ENCODE measurements at regions not wholly inside any gene's neighbourhood (a gene's known extent, or its start where the extent isn't known, plus 50 kb on each side); places are given as distances from the start of the nearest gene placed in this dataset.

- H3K9me2 ChIP-seq (replicated peaks; ENCODE audit: insufficient read depth) = no peaks in the 10 kb centered on the region
- no peaks in the 10 kb centered on the region for H3K79me2 ChIP-seq
- no peak for DNase-seq (ENCODE audit: low spot score)
- H3K9me3 ChIP-seq (ENCODE audit: low read depth) = no peaks in the 10 kb centered on the region
- no peaks in the 10 kb centered on the region for H3K27me3 ChIP-seq
- H3K36me3 ChIP-seq (replicated peaks; ENCODE audit: insufficient read depth, low read depth) = no peaks in the 10 kb centered on the region
- H3K27ac ChIP-seq = no peak overlapping the region
- no peak for TF ChIP-seq EZH2phosphoT487 (IDR thresholded peaks at IDR 0.05; ENCODE audit: low read depth, severe bottlenecking, unreplicated experiment)
- no peak for TF ChIP-seq CTCF (IDR thresholded peaks at IDR 0.05; ENCODE audit: poor library complexity)
- no peak for TF ChIP-seq EZH2 (IDR thresholded peaks at IDR 0.05; ENCODE audit: borderline replicate concordance)
- no peaks in the 10 kb centered on the region for H4K20me1 ChIP-seq (ENCODE audit: insufficient read depth, poor library complexity, severe bottlenecking)
- H3K4me2 ChIP-seq = no peak overlapping the region
- H2AFZ ChIP-seq = no peak overlapping the region
- 90% methylated on average over 5 of the region's 5 CpGs for WGBS (ENCODE audit: low lambda C conversion rate, missing lambda C conversion rate)
- no peaks in the 10 kb centered on the region for H3K4me1 ChIP-seq (ENCODE audit: insufficient read depth)
- H3K4me3 ChIP-seq = no peak overlapping the region
Observed at GRCh38 chr3:59386165-59386564, 336.3 kb upstream of the CFAP20DC start.

GRCh38 chr3:59385547-59385946 is 335.7 kb upstream of the CFAP20DC start:
- Histone ChIP-seq H3K4me3 (no peak overlapping the region), H3K4me1 (ENCODE audit: insufficient read depth) (no peaks in the 10 kb centered on the region), H3K4me2 (no peak overlapping the region), H3K79me2 (no peaks in the 10 kb centered on the region), H3K27me3 (no peaks in the 10 kb centered on the region), H4K20me1 (ENCODE audit: insufficient read depth, poor library complexity, severe bottlenecking) (no peaks in the 10 kb centered on the region), H3K9me2 (replicated peaks; ENCODE audit: insufficient read depth) (no peaks in the 10 kb centered on the region), H2AFZ (no peak overlapping the region), H3K27ac (no peak overlapping the region), H3K9me3 (ENCODE audit: low read depth) (no peaks in the 10 kb centered on the region), H3K36me3 (replicated peaks; ENCODE audit: insufficient read depth, low read depth) (no peaks in the 10 kb centered on the region)
- no peak for DNase-seq (ENCODE audit: low spot score)
- no peak for TF ChIP-seq EZH2phosphoT487 (IDR thresholded peaks at IDR 0.05; ENCODE audit: low read depth, severe bottlenecking, unreplicated experiment)
- TF ChIP-seq EZH2 (IDR thresholded peaks at IDR 0.05; ENCODE audit: borderline replicate concordance) = no peak
- no peak for TF ChIP-seq CTCF (IDR thresholded peaks at IDR 0.05; ENCODE audit: poor library complexity)
- WGBS (ENCODE audit: low lambda C conversion rate, missing lambda C conversion rate) = 86% methylated on average over 7 of the region's 7 CpGs

GRCh38 chr3:59381282-59381681 is 331.5 kb upstream of the CFAP20DC start:
- H2AFZ ChIP-seq = no peak overlapping the region
- TF ChIP-seq EZH2 (IDR thresholded peaks at IDR 0.05; ENCODE audit: borderline replicate concordance) (no peak), EZH2phosphoT487 (IDR thresholded peaks at IDR 0.05; ENCODE audit: low read depth, severe bottlenecking, unreplicated experiment) (no peak), CTCF (IDR thresholded peaks at IDR 0.05; ENCODE audit: poor library complexity) (no peak)
- no peaks in the 10 kb centered on the region for H3K79me2 ChIP-seq
- H3K27ac ChIP-seq = no peak overlapping the region
- 90% methylated on average over 2 of the region's 2 CpGs for WGBS (ENCODE audit: low lambda C conversion rate, missing lambda C conversion rate)
- H3K4me1 ChIP-seq (ENCODE audit: insufficient read depth) = no peaks in the 10 kb centered on the region
- no peak overlapping the region for H3K4me3 ChIP-seq
- H3K27me3 ChIP-seq = no peaks in the 10 kb centered on the region
- DNase-seq (ENCODE audit: low spot score) = no peak
- H3K9me3 ChIP-seq (ENCODE audit: low read depth) = no peaks in the 10 kb centered on the region
- H4K20me1 ChIP-seq (ENCODE audit: insufficient read depth, poor library complexity, severe bottlenecking) = no peaks in the 10 kb centered on the region
- no peaks in the 10 kb centered on the region for H3K9me2 ChIP-seq (replicated peaks; ENCODE audit: insufficient read depth)
- H3K4me2 ChIP-seq = no peak overlapping the region
- no peaks in the 10 kb centered on the region for H3K36me3 ChIP-seq (replicated peaks; ENCODE audit: insufficient read depth, low read depth)

- Histone ChIP-seq H3K4me2 (no peak overlapping the region), H3K27ac (no peak overlapping the region), H3K27me3 (no peaks in the 10 kb centered on the region), H3K36me3 (replicated peaks; ENCODE audit: insufficient read depth, low read depth) (no peaks in the 10 kb centered on the region), H3K9me2 (replicated peaks; ENCODE audit: insufficient read depth) (no peaks in the 10 kb centered on the region), H2AFZ (no peak overlapping the region), H3K79me2 (no peaks in the 10 kb centered on the region), H3K4me3 (no peak overlapping the region), H3K9me3 (ENCODE audit: low read depth) (no peaks in the 10 kb centered on the region), H3K4me1 (ENCODE audit: insufficient read depth) (no peaks in the 10 kb centered on the region), H4K20me1 (ENCODE audit: insufficient read depth, poor library complexity, severe bottlenecking) (no peaks in the 10 kb centered on the region)
- TF ChIP-seq EZH2 (IDR thresholded peaks at IDR 0.05; ENCODE audit: borderline replicate concordance) (no peak), EZH2phosphoT487 (IDR thresholded peaks at IDR 0.05; ENCODE audit: low read depth, severe bottlenecking, unreplicated experiment) (no peak), CTCF (IDR thresholded peaks at IDR 0.05; ENCODE audit: poor library complexity) (no peak)
- no peak for DNase-seq (ENCODE audit: low spot score)
Observed at GRCh38 chr3:59380146-59380545, 330.3 kb upstream of the CFAP20DC start.

Data from hepatocyte (in vitro differentiated cells).